IMR-90 (cell line): ENCODE measurements at regions not wholly inside any gene's neighbourhood (a gene's known extent, or its start where the extent isn't known, plus 50 kb on each side); places are given as distances from the start of the nearest gene placed in this dataset.
A peak's percentile ranks its signal among the peaks of the same experiment; 100 is the strongest.

ENCODE experiments used
- ATAC-seq: fragments of 200-7000 bp; cut with Tn5 transposase; 2 replicates; pipeline ENCODE4 v1.9.1; 2020; ENCODE audit warnings: low read depth, mild to moderate bottlenecking, moderate library complexity
- BruUV-seq: library from RNA; stranded (reverse); fragments of 400-500 nt; replicated peaks from 2 replicates; lab custom pipeline; 2021; lab: Mats Ljungman, UMichigan
- CTCF ChIA-PET: fragments of 300-600 bp; formaldehyde crosslinking; extraction: SDS; loops from one replicate; lab custom pipeline; 2021; ENCODE audit warnings: antibody characterized with exemption; lab: Yijun Ruan, JAX
- POLR2A ChIA-PET: fragments of 300-600 bp; sonication (Branson Sonifier 250); formaldehyde crosslinking; loops from one replicate; lab custom pipeline; 2022; ENCODE audit warnings: antibody characterized with exemption; ENCODE audit not compliant: unreplicated experiment; lab: Charles Lee
- DNase-seq: peaks from one replicate; pipeline ENCODE4 v3.0.0; 2013
- H2AFZ ChIP-seq: replicated peaks from 2 replicates; pipeline ENCODE3; 2013; ENCODE audit warnings: low read length, mild to moderate bottlenecking; ENCODE audit not compliant: poor library complexity
- H2AK5ac ChIP-seq: 2 replicates; pipeline ENCODE4 v1.6.1; 2013; ENCODE audit warnings: low read depth, low read length, inconsistent platforms
- H2AK9ac ChIP-seq: replicated peaks from 2 replicates; pipeline ENCODE3; 2013; ENCODE audit warnings: mild to moderate bottlenecking, low read depth, low read length, moderate library complexity; ENCODE audit not compliant: poor library complexity
- H2BK120ac ChIP-seq: 2 replicates; pipeline ENCODE4 v1.6.1; 2013; ENCODE audit warnings: low read depth, low read length, inconsistent platforms
- H2BK15ac ChIP-seq: 3 replicates; pipeline ENCODE4 v1.6.1; 2013; ENCODE audit warnings: low read depth, low read length, inconsistent platforms
- H2BK20ac ChIP-seq: 2 replicates; pipeline ENCODE4 v1.6.1; 2013; ENCODE audit warnings: low read depth, mild to moderate bottlenecking, inconsistent platforms, low read length, moderate library complexity
- H2BK5ac ChIP-seq: 2 replicates; pipeline ENCODE4 v1.6.1; 2013; ENCODE audit warnings: mild to moderate bottlenecking, low read depth, low read length, inconsistent platforms; ENCODE audit not compliant: poor library complexity, severe bottlenecking
- H3K14ac ChIP-seq: replicated peaks from 2 replicates; pipeline ENCODE4 v1.6.1; 2013; ENCODE audit warnings: low read depth, low read length, inconsistent platforms
- H3K18ac ChIP-seq: 2 replicates; pipeline ENCODE4 v1.6.1; 2013; ENCODE audit warnings: low read depth, low read length, control low read depth
- H3K23ac ChIP-seq: 2 replicates; pipeline ENCODE4 v1.6.1; 2013; ENCODE audit warnings: low read depth, low read length, inconsistent platforms
- H3K27ac ChIP-seq: 2 replicates; pipeline ENCODE4 v1.5.1; 2013; ENCODE audit warnings: mild to moderate bottlenecking, control low read depth, low read length; ENCODE audit not compliant: insufficient read depth
- H3K27me3 ChIP-seq: 2 replicates; pipeline ENCODE4 v1.6.1; 2013; ENCODE audit warnings: low read length; ENCODE audit not compliant: control insufficient read depth, insufficient read depth
- H3K36me3 ChIP-seq: 2 replicates; pipeline ENCODE4 v1.6.1; 2013; ENCODE audit warnings: low read length, mixed read lengths; ENCODE audit not compliant: control insufficient read depth, insufficient read depth
- H3K4ac ChIP-seq: 2 replicates; pipeline ENCODE4 v1.6.1; 2013; ENCODE audit warnings: low read depth, low read length, inconsistent platforms
- H3K4me1 ChIP-seq: 2 replicates; pipeline ENCODE4 v1.6.1; 2013; ENCODE audit warnings: low read length, mixed read lengths; ENCODE audit not compliant: control insufficient read depth, insufficient read depth
- H3K4me2 ChIP-seq: 2 replicates; pipeline ENCODE4 v1.6.1; 2013; ENCODE audit warnings: low read depth, mild to moderate bottlenecking, control low read depth, low read length, moderate library complexity
- H3K4me3 ChIP-seq: 2 replicates; pipeline ENCODE4 v1.5.1; 2013; ENCODE audit warnings: low read depth, mild to moderate bottlenecking, control low read depth, low read length, moderate library complexity; ENCODE audit not compliant: insufficient read depth
- H3K56ac ChIP-seq: 2 replicates; pipeline ENCODE4 v1.6.1; 2013; ENCODE audit warnings: low read length, inconsistent platforms; ENCODE audit not compliant: insufficient read depth; ENCODE audit errors: extremely low read depth
- H3K79me1 ChIP-seq, 2 experiments: 2 replicates each; pipeline ENCODE4 v1.6.1; 2013; ENCODE audit warnings: low read length in 2 of 2, inconsistent platforms in 1 of 2, low read depth in 1 of 2
- H3K9ac ChIP-seq: 2 replicates; pipeline ENCODE4 v1.6.1; 2013; ENCODE audit warnings: low read depth, low read length, control low read depth
- H3K9me1 ChIP-seq: 2 replicates; pipeline ENCODE4 v1.6.1; 2013; ENCODE audit warnings: low read length, inconsistent platforms; ENCODE audit not compliant: insufficient read depth
- H3K9me3 ChIP-seq: 2 replicates; pipeline ENCODE4 v1.6.1; 2013; ENCODE audit warnings: low read length; ENCODE audit not compliant: control insufficient read depth, insufficient read depth
- H4K20me1 ChIP-seq: 2 replicates; pipeline ENCODE4 v1.6.1; 2013; ENCODE audit warnings: low read length, inconsistent platforms; ENCODE audit not compliant: insufficient read depth
- H4K5ac ChIP-seq: 2 replicates; pipeline ENCODE4 v1.6.1; 2013; ENCODE audit warnings: mild to moderate bottlenecking, low read depth, low read length, control low read depth
- H4K8ac ChIP-seq, 2 experiments: 2 replicates each; pipeline ENCODE4 v1.6.1; 2013; ENCODE audit warnings: low read depth in 2 of 2, low read length in 2 of 2, control low read depth in 1 of 2, inconsistent platforms in 1 of 2
- H4K91ac ChIP-seq: 2 replicates; pipeline ENCODE4 v1.6.1; 2013; ENCODE audit warnings: low read depth, low read length, inconsistent platforms; ENCODE audit not compliant: insufficient read depth
- BHLHE40 ChIP-seq: fragments of 150-350 bp; IDR thresholded peaks from 2 replicates; pipeline ENCODE4 v1.6.1; 2016; ENCODE audit warnings: mild to moderate bottlenecking, low read depth, low read length
- CEBPB ChIP-seq: IDR thresholded peaks from 2 replicates; pipeline ENCODE4 v1.6.1; 2012; ENCODE audit warnings: low read depth, low read length, improper control_type of control experiment
- CHD1 ChIP-seq: IDR thresholded peaks from 2 replicates; pipeline ENCODE4 v1.6.1; 2012; ENCODE audit warnings: low read depth, low read length, improper control_type of control experiment
- CTCF ChIP-seq: conservative IDR thresholded peaks from 2 replicates; pipeline ENCODE4 v1.5.1; 2012; ENCODE audit warnings: mild to moderate bottlenecking, low read depth, low read length, improper control_type of control experiment
- FOS ChIP-seq: fragments of 150-350 bp; IDR thresholded peaks from 2 replicates; pipeline ENCODE4 v1.6.1; 2016; ENCODE audit warnings: low read depth, low read length
- MAFK ChIP-seq: IDR thresholded peaks from 2 replicates; pipeline ENCODE4 v1.6.1; 2012; ENCODE audit warnings: low read depth, low read length, improper control_type of control experiment
- MAZ ChIP-seq: IDR thresholded peaks from 2 replicates; pipeline ENCODE4 v1.6.1; 2012; ENCODE audit warnings: low read depth, mild to moderate bottlenecking, low read length, improper control_type of control experiment, moderate library complexity, borderline replicate concordance
- MXI1 ChIP-seq: IDR thresholded peaks from 2 replicates; pipeline ENCODE4 v1.6.1; 2012; ENCODE audit warnings: low read depth, mild to moderate bottlenecking, low read length, moderate library complexity, borderline replicate concordance
- NFE2L2 ChIP-seq: fragments of 150-350 bp; IDR thresholded peaks from 2 replicates; pipeline ENCODE4 v1.6.1; 2016; ENCODE audit warnings: low read depth, mild to moderate bottlenecking, low read length
- POLR2A ChIP-seq: IDR thresholded peaks from 2 replicates; pipeline ENCODE4 v1.6.1; 2012; ENCODE audit warnings: mild to moderate bottlenecking, low read depth, low read length
- RAD21 ChIP-seq: IDR thresholded peaks from 2 replicates; pipeline ENCODE4 v1.6.1; 2012; ENCODE audit warnings: low read length, improper control_type of control experiment
- RCOR1 ChIP-seq: IDR thresholded peaks from 2 replicates; pipeline ENCODE4 v1.6.1; 2012; ENCODE audit warnings: mild to moderate bottlenecking, low read length, improper control_type of control experiment; ENCODE audit not compliant: insufficient replicate concordance
- RFX5 ChIP-seq: IDR thresholded peaks from 2 replicates; pipeline ENCODE4 v1.8.0; 2012; ENCODE audit warnings: low read depth, mild to moderate bottlenecking, low read length, moderate library complexity
- SMC3 ChIP-seq: fragments of 150-350 bp; IDR thresholded peaks from 2 replicates; pipeline ENCODE4 v1.6.1; 2016; ENCODE audit warnings: low read depth, mild to moderate bottlenecking, antibody characterized with exemption, low read length, moderate library complexity
- USF2 ChIP-seq: fragments of 150-350 bp; IDR thresholded peaks from 2 replicates; pipeline ENCODE4 v1.6.1; 2017; ENCODE audit warnings: mild to moderate bottlenecking, antibody characterized with exemption, low read length, low read depth
- WGBS, 2 experiments: methylation state at CpG; one replicate each; pipeline versions ENCODE4 v1.1.5 to v1.1.7; 2013; ENCODE audit warnings: missing lambda C conversion rate in 2 of 2; ENCODE audit not compliant: insufficient read length in 1 of 2; ENCODE audit errors: extremely low coverage in 2 of 2; 5-methylcytosine and 5-hydroxymethylcytosine counted together
- dilution Hi-C: fragments of 300-500 bp; cut with HindIII; formaldehyde crosslinking; loops from one replicate; pipeline ENCODE4 v1.14.3; 2018; ENCODE audit warnings: low sequenced_read_pairs; ENCODE audit not compliant: unreplicated experiment
- in situ Hi-C: fragments of 300-500 bp; cut with MboI; formaldehyde crosslinking; loops from 3 replicates; pipeline ENCODE4 v1.14.3; 2019; ENCODE audit warnings: low sequenced_read_pairs, inconsistent platforms, mixed read lengths
- intact Hi-C: fragments of 100-400 bp; cut with micrococcal nuclease; formaldehyde crosslinking; loops from 2 replicates; pipeline ENCODE4 v1.10.0; 2022
- TF ChIP-seq, protein P1 (sequence below): fragments of 150-350 bp; IDR thresholded peaks from 2 replicates; pipeline ENCODE4 v1.6.1; 2016; ENCODE audit warnings: low read depth, mild to moderate bottlenecking, low read length, moderate library complexity, borderline replicate concordance

GRCh38 chr18:46279673-46280072 is 175.5 kb downstream of the HAUS1 start:
- in situ Hi-C loops, result loop anchor here (10.0 kb wide), 1 partner anchor 205 kb away; no protein-coding TSS in a partner anchor
- WGBS, 2 experiments, result 80% methylated on average over 2 of the region's 6 CpGs; no CpG with 5 or more reads in 1 of the 2 experiments
- no peaks in the 10 kb centered on the region for H4K20me1 ChIP-seq
- BruUV-seq, result no TSS peak
- no peak overlapping the region for H3K9ac ChIP-seq
- no peak overlapping the region for H2AK5ac ChIP-seq
- no peak overlapping the region for H2AK9ac ChIP-seq
- POLR2A ChIA-PET, result no interaction called here
- no peaks in the 10 kb centered on the region for H3K36me3 ChIP-seq
- no peak overlapping the region for H3K4ac ChIP-seq
- H3K4me3 ChIP-seq, result no peak overlapping the region
- H3K9me1 ChIP-seq, result peaks cover 26% of the 10 kb centered on the region
- H4K8ac ChIP-seq, result no peak overlapping the region
- no peaks in the 10 kb centered on the region for H3K9me3 ChIP-seq
- no peak for ATAC-seq
- DNase-seq, result no peak
- H2BK20ac ChIP-seq, result peak overlapping the region; percentile 22; the same call in 1 of the 2 replicates
- H2BK15ac ChIP-seq, result 0 out of 3 replicates have a peak overlapping the region, but pooled peaks have one; percentile 5
- no peak overlapping the region for H3K56ac ChIP-seq
- H4K5ac ChIP-seq, result no peak overlapping the region
- H3K14ac ChIP-seq, result no peak overlapping the region
- dilution Hi-C loops, result no loop called here
- no peaks in the 10 kb centered on the region for H3K79me1 ChIP-seq
- H2BK120ac ChIP-seq, result peak overlapping the region; percentile 1
- no peak overlapping the region for H2BK5ac ChIP-seq
- intact Hi-C loops, result loop anchor here (2.0 kb wide), 1 partner anchor 131 kb away; no protein-coding TSS in a partner anchor
- peaks cover 14% of the 10 kb centered on the region for H3K4me1 ChIP-seq
- H4K91ac ChIP-seq, result no peak overlapping the region
- TF ChIP-seq NFE2L2, result no peak
- no peak for TF ChIP-seq CTCF
- TF ChIP-seq MAFK, result no peak
- no peak for TF ChIP-seq RFX5
- no peak for TF ChIP-seq USF2
- TF ChIP-seq POLR2A, result no peak
- TF ChIP-seq MXI1, result no peak
- TF ChIP-seq BHLHE40, result no peak
- no peak for TF ChIP-seq RCOR1
- no peak for TF ChIP-seq CHD1
- no peak for TF ChIP-seq CEBPB
- TF ChIP-seq FOS, result no peak
- TF ChIP-seq SMC3, result no peak
- TF ChIP-seq, protein P1, sequence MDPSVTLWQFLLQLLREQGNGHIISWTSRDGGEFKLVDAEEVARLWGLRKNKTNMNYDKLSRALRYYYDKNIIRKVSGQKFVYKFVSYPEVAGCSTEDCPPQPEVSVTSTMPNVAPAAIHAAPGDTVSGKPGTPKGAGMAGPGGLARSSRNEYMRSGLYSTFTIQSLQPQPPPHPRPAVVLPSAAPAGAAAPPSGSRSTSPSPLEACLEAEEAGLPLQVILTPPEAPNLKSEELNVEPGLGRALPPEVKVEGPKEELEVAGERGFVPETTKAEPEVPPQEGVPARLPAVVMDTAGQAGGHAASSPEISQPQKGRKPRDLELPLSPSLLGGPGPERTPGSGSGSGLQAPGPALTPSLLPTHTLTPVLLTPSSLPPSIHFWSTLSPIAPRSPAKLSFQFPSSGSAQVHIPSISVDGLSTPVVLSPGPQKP, result no peak
- no peak for TF ChIP-seq RAD21
- no peak for TF ChIP-seq MAZ
- no peak overlapping the region for H3K23ac ChIP-seq
- H2AFZ ChIP-seq, result no peak overlapping the region
- H3K18ac ChIP-seq, result no peak overlapping the region
- no peaks in the 10 kb centered on the region for H3K27me3 ChIP-seq
- no peak overlapping the region for H3K27ac ChIP-seq
- H3K4me2 ChIP-seq, result no peak overlapping the region
- CTCF ChIA-PET, result interaction anchor here (1.0 to 2.9 kb wide), 2 partner anchors 98 to 106 kb away, joined by 3 to 13 read pairs; a partner anchor contains a TSS
